G401 (cell line): ENCODE measurements at regions not wholly inside any gene's neighbourhood (a gene's known extent, or its start where the extent isn't known, plus 50 kb on each side); places are given as distances from the start of the nearest gene placed in this dataset.

Source experiments
- DNase-seq: peaks from one replicate; pipeline ENCODE4 v3.0.0-alpha.2; 2015; ENCODE audit warnings: low spot score
- in situ Hi-C: cut with HindIII; loops from 2 replicates; pipeline ENCODE4 v1.10.0; 2016; ENCODE audit warnings: low sequenced_read_pairs, mixed read lengths

DNA sequence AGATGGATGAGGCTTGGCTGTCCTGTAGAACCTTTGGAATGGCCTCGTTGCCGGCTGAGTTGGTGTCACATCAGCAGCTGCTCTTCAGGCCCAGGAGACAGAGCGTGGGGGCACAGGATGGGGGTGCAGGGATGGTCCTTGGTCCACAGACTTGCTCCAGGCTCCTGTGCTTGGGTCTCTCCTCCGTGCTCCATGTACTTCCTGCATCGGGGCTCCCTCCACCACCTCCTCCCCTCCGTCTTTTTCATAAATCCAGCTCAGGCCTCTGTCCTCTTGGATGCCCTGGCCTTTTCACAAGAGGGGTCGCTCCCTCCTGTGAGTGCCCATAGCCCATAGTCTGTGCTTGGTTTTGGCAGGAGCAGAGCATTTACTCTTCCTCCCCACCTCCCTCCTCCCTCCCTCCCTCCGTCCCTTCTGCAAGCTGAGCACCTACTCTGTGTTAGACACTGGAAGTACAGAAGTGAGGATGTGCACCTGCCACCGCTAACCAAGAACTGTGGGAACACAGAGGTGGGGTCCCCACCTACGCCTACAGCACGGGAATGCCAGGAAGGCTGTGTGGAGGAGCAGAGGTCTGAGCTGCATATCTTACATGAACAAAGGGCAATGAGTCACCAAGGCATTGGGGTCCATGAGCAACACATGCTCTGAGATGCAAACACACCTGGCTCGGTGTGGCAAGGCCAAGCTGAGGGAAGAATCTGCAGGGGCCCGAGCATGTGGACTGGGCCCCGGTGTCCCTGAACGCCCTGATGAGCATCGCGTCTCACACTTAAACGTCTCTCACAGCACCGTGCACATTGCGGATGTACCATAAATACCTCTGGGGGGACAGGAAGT is 458.7 kb upstream of the HS6ST1 start:
- no peak for DNase-seq
- in situ Hi-C loops: no loop called here

DNA sequence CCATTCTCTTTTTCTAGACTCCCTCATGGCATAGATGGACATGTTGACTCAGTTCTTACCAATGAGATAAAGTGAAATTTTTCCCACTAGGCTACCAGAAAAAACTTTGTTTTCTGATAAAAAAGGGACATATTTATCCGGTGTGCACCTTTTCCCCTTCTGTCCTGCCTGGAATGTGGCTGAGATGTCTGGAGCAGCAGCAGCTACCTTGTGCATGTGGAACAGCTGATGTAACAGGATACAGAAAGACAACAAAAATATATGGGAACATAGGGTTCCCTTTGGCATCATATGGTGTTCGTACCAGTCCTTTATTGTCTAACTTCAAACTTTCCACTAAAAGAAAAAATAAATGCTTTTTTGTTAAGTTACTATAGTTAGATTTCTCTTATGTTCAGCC is 460.2 kb upstream of the HS6ST1 start:
- in situ Hi-C loops: no loop called here

DNA sequence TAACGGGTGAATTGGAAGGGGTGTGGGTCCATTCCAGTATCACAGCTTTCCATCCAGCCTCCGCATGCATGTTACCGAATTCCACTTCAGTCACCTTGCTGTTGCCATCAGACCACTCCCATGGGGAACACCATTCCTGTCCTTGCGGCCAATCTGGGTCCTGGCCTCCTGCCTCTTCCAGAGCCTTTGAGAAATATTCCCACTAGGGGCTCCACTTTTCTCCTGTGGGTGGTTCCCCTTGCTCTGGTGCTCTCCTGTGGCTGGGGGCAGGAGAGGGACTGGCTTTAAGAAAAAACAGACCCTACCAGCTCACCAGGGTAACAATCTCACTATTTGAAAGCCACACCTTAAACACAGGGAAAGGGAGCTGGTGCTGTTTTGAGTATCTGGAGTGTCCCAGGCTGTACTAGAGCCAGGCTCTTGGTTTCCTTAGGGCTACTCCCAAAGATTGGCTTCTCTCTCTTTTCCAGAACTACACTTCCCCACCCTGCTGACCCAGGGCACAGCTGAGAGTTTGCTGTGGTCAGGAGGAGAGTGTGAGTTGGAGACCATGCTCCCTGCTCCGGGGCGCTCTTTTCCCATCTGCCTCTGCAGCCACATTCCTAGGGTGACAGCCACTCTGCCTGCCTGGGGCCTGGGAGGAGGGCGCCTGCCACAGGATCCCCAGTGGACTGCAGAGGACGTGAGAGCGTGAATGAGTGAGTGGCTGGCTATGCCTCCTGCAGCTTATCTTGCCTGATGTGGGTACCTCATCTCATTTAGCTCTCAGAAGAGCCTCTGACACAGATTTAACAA is 460.8 kb upstream of the HS6ST1 start:
- DNase-seq: no peak
- in situ Hi-C loops: no loop called here

More for the DNA sequence above, 460.2 kb upstream of the HS6ST1 start:
- DNase-seq: no peak

DNA sequence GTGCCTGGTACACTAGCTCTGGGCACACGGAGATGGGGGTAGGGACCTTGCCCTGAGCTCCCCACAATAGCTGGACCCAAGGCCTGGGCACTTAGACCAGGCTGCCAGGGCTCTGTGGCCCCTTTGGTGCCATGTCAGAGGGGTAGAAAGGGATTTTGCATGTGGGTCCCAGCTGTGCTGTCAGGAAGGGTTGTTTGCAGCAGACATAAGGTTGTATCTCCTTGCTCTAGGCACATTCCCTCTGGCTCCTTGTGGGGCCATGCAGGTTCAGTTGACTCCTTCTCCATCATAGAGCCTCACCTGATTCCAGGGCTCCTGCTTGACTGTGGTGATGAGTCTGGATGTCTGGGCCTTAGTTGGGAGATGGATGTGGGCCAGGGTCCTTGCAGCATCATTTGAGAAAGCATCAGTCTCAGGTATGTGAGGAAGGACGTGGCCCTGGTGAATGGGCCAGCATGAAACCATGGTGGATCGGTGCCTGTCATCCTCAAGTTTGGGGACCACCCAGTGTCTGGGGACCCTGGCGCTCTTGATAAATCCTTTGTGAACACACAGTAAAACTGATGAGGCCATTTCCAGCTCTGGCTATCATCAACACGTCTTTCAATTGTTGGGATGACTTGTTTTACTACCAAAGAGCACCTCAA is 461.9 kb upstream of the HS6ST1 start:
- no peak for DNase-seq
- in situ Hi-C loops: no loop called here

DNA sequence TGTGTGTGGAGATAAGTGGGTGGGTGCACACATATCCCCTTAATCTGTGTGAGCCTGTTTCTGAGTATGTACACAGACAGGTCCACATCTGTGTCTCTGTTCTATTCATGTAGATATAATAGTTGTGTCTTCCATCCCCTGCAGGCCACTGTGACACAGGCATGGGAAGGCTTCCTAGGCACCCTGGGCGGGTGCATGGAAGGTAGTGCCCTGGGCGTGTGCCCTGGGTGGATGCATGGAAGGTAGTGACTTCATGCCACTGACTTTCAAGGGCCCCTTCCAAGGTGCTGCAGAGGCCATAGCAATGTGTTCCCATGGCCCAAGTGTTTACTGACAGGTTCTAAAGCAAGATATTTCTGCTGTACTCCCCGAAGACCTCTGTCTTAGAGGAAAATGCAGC is 462.5 kb upstream of the HS6ST1 start:
- no peak for DNase-seq
- in situ Hi-C loops: no loop called here

DNA sequence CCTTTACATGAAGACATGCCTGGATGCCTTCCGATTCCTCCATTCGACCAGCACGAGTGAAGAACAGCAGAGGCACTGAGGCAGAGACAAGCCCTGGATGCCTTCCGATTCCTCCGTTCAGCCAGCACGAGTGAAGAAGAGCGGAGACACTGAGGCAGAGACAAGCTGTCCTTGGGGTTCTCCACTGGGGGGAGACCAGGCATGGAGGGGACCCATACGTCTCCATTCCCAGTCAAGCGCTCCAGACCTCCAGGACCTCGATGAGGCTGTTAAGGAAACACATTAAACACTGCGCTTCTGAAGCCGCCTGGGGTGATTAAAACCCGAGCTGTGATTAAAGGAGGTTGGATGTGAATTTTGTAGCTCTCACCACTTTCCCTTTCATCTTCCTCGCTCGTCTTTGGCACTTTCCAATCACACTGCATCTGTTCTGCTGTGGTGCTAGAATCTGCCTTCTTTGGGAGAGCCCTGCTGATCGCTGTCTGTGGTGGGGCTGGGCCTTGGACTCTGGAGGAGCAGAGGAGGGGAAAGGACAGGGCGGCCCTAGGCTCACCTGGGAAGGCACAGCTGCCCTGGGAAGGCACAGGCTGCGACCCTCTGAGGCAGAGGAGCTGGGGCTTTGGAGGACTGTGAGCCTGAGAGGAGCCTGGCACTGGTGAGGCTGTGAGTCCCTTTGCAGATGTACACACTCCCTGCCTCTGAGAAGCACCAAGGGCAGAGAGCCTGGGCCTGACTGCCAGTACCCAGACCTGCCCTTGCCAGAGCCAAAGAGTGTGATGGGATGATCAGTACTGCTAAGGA is 463.1 kb upstream of the HS6ST1 start:
- no peak for DNase-seq

DNA sequence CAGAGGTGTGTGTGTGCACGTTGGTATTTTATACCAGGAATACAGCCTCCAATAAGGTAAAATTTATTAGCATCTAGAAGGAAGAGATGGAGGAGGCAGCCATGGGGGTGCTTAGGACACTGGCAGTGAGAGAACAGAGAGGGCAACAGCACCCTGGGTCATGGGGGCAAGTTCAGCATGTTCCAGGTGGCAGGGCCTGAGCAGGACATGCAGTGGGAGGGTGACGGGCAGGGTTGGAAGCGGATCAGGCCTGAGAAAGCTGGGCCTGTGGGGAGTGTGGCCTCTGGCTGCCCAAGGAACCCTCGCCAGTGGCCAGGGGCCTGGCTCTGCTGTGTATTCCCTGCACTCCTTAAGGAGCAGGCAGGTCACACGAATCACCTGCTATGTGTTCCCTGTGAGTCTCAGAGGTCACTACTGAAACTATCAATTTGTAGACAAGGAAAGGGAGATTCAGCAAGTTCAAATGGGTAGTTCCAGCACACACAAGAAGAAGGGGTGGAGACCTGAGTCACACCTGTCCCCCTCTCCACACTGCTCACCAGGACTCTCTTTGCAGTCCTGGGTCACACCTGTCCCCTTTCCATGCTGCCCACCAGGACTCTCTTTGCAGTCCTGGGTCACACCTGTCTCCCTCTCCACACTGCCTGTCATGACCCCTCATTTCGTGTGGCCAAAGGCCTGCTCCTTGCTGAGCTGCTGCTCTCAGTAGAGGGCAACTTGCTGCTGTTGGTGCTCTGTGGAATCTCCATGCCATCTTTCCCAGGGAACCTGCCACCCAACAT is 463.9 kb upstream of the HS6ST1 start:
- in situ Hi-C loops: no loop called here
- no peak for DNase-seq

More for the DNA sequence above, 463.1 kb upstream of the HS6ST1 start:
- in situ Hi-C loops: no loop called here

DNA sequence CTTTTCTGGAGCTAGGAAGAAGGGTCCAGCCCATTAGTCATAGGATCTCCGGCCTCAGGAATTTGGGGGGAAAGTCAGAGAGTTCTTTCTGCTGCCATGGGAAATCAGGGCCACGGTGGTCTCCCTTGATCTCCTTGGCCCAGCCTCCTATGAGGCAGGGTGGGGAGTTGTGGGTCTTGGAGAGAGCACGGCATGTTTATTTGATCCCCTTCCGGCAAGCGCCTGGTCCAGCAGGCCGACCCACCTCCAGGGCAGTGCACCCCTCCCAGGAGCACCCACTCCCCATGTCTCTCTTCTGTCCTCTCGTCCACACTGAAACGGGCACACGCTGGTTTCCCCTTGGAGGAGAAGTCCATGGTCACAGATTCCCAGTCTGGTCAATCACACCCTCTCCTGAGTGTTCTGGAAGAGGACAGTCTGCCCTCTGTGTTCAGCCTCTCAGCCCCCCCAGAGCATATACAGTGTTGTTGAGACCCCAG is 464.6 kb upstream of the HS6ST1 start:
- in situ Hi-C loops: no loop called here
- DNase-seq: no peak

DNA sequence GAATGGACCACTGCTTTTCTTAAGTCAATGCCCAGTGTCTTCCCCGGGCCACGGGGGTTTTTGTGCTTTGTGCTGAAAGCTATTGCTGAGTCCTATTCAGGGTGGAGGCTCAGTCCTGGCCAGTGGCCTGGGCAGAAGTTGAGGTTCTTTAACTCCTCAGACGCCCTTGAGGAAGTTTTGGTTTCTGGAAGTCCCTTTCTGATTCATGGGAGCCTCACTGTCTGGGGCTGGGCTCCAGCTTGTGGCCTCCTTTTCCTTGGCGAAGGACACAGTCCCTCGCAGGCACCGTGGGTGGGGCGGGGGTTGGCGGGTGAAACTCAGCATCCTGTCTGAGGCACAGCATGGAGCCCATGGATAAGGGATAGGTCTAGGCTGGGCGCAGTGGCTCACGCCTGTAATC is 465.2 kb upstream of the HS6ST1 start:
- DNase-seq: no peak
- in situ Hi-C loops: no loop called here

DNA sequence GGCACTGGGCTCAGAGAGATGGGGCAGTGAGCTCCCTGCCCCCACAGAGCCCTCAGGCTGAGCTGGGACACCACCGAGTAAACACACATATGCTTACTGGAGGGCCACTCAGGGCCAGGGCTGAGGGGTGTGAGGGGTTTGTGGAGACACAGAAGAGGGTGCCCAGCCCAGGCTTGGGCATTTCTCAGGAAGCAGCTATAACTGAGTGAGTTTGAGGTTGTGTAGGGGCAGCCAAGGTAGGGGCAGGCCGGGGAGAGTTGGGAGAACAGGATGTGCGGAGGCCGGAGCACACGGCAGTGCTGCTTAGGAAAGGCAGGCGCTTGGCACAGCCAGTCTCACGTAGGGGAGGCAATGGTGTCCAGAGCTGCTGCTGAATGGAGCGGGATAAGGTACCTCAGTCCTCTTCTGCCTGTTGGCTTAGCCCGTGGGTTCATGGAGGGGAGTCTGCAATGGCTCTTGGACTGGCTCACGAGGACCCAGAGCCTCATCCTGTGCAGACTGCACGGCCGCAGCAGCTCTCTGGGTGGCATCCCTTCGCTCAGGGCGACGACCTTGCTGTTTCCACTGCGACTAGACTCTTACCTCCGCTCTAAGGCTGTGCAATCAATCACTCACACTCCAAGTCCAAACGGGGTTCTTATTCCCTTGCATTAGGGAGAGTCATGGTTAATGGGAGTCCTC is 466.1 kb upstream of the HS6ST1 start:
- DNase-seq: no peak
- in situ Hi-C loops: no loop called here

DNA sequence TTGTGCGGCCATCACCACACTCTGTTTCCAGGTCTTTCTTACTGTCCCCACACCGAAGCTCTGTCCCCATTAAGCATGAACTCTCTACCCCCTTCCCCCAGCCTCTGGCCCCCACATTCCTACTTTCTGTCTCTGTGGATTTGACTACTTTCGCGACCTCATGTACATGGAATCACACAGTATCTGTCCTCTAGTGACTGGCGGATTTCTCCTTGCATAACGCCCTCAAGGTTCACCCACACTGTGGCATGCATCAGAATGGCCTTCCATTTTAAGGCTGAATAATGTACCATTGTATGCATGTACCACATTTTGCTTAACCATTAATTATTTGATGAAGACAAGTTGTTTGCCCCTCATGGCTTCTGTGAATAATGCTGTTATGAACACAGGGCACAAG is 467.6 kb upstream of the HS6ST1 start:
- in situ Hi-C loops: no loop called here
- DNase-seq: no peak

DNA sequence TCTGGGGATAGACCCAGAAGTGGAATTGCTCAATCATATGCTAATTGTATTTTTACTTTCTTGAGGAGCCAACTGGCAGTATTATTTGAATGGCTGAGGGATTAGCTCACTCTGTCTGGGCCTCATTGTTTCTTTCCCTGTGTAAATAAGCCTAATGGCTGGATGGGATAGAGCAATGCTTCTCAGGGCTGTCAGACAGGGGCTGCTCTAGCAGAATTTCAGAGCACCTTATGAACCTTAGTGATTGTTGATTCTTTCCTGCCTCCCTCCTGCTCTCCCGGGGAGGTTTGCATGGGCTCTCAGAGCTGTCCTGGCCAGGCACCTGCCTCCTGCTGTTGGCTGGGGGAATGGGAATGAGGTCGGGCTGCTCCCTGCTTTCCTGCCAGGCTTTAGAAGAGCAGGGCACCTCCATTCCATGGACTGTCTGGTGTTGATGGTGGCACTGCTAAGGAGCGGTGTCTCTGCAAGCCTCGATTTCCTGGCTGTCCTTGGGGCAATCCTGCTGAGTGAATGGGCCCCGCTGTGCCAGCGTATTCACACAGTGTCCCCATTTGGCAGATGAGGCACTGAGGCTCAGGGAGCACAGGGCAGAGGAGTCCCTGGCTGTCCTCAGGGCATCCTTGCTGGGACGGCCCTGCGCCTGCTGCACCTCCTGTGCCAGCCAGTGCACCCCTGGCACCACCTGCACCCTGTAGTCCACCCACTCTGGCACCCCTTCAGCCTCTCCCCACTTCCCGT is 468.2 kb upstream of the HS6ST1 start:
- in situ Hi-C loops: no loop called here
- DNase-seq: no peak

DNA sequence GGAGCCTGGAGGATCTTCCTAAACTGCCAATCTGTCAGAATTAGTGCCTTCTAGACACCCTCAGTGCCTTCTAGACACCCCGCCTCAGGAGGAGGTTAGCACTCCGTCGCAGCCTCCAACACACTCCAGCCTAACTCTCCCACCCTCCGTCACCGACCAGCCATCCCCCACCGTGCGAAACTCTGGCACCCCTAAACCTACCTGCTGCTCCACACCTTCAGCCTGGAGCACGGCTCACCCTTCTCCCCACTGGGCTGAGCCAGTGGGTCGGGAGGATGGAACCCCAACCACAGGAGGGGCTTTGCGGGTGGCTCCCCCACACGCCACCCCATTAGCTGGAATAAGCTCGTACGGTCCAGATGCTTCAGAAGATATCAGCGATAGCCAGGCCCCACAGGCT is 468.9 kb upstream of the HS6ST1 start:
- DNase-seq: no peak

DNA sequence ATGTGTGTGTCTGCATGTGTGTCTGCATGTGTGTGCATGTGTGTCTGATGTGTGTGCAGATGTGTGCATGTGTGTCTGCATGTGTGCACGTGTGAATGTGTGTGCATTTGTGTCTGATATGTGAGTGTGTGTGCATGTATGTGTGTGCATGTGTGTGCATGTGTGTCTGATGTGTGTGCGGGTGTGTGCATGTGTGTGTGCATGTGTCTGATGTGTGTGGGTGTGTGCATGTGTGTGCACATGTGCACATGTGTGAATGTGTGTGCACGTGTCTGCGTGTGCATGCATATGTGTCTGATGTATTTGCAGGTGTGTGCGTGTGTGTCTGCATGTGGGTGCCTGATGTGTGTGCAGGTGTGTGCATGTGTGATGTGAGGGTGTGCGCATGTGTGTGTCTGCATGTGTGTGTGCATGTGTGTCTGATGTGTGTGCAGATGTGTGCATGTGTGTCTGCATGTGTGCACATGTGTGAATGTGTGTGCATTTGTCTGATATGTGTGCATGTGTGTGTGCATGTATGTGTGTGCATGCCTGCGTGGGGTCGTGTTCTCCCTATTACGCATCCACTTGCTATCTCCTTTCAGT is 470.1 kb upstream of the HS6ST1 start:
- in situ Hi-C loops: no loop called here
- no peak for DNase-seq

More for the DNA sequence above, 468.9 kb upstream of the HS6ST1 start:
- in situ Hi-C loops: no loop called here

DNA sequence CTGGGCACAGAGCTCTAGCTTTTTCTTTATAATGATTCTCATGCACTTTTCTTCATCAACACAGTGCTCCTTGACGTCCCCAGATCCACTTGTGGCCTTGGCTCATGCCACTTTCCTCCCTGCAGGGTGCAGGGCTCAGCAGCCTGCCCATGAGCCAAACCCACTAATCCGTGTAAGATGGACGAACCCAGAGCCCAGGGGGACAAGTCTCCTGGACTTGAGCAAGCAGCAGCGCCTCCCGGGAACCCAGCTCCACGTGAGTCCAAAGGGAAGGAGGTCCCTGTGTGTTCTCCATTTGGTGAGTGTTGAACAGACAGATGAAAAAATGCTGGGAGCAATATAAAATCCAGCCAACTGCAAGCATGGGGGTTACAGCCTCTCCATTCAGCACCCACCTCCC is 470.6 kb upstream of the HS6ST1 start:
- DNase-seq: no peak
- in situ Hi-C loops: no loop called here

DNA sequence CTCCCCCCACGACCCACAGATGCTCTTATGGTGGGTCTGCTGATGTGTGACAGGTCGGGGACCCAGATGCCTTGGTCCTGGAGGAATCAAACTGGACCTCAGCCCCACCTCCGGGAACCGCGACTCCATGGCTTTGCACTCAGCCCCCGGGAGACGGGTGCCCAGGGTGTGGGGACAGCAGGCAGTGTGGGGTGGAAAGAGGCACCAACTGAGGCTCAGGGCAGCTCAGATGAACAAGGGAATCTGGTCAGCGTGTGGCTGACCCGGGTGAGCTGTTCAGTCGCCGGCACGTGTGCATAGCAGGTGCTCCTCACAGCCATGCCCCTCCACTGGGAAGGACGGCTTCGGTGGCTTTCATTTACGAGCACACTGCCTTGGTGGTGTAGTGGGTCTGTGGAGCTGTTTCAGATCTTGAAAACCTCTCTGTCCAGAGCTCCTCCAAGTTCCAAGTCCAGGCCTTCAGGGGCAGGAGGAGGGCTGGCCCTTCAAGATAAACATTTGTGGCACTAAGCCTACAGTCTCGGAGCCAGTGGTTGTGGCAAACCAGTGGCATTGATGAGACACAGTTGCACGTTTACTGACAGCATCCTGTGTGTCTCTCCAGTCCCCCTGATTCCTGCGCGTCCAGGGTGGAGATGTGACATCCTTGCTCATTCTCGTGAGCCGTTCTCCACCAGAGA is 471.2 kb upstream of the HS6ST1 start:
- DNase-seq: no peak
- in situ Hi-C loops: no loop called here
